DND-41 (cell line): ENCODE measurements at regions not wholly inside any gene's neighbourhood (a gene's known extent, or its start where the extent isn't known, plus 50 kb on each side); places are given as distances from the start of the nearest gene placed in this dataset.

Experiments used
- EZH2 ChIP-seq: IDR thresholded peaks from 3 replicates; pipeline ENCODE4 v1.6.1; 2012; ENCODE audit warnings: borderline replicate concordance, low read depth, mild to moderate bottlenecking, moderate library complexity, low read length, inconsistent platforms; ENCODE audit not compliant: severe bottlenecking
- TF ChIP-seq, protein P1 (sequence below): IDR thresholded peaks from 2 replicates; pipeline ENCODE4 v1.5.1; 2012; ENCODE audit warnings: borderline replicate concordance, low read length, moderate library complexity, mild to moderate bottlenecking; ENCODE audit not compliant: poor library complexity, severe bottlenecking; ENCODE audit errors: extremely low read depth

- TF ChIP-seq, protein P1, sequence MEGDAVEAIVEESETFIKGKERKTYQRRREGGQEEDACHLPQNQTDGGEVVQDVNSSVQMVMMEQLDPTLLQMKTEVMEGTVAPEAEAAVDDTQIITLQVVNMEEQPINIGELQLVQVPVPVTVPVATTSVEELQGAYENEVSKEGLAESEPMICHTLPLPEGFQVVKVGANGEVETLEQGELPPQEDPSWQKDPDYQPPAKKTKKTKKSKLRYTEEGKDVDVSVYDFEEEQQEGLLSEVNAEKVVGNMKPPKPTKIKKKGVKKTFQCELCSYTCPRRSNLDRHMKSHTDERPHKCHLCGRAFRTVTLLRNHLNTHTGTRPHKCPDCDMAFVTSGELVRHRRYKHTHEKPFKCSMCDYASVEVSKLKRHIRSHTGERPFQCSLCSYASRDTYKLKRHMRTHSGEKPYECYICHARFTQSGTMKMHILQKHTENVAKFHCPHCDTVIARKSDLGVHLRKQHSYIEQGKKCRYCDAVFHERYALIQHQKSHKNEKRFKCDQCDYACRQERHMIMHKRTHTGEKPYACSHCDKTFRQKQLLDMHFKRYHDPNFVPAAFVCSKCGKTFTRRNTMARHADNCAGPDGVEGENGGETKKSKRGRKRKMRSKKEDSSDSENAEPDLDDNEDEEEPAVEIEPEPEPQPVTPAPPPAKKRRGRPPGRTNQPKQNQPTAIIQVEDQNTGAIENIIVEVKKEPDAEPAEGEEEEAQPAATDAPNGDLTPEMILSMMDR = no peak
- no peak for TF ChIP-seq EZH2
These were observed 53.8 kb upstream of the ITGB8 start for GRCh38 chr7:20276705-20277472.
